Nephron (organoid): ENCODE measurements at regions not wholly inside any gene's neighbourhood (a gene's known extent, or its start where the extent isn't known, plus 50 kb on each side); places are given as distances from the start of the nearest gene placed in this dataset.

Experiments used
- H3K27ac Mint-ChIP-seq, 3 experiments: 2 replicates each; pipeline ENCODE4 v1.8.0; 2020; ENCODE audit warnings: mixed read lengths in 3 of 3, mild to moderate bottlenecking in 2 of 3, moderate library complexity in 1 of 3
- H3K27me3 Mint-ChIP-seq: 2 replicates; pipeline ENCODE4 v1.8.0; 2021; ENCODE audit warnings: low read depth, mild to moderate bottlenecking, moderate library complexity, mixed read lengths
- H3K36me3 Mint-ChIP-seq: 2 replicates; pipeline ENCODE4 v1.8.0; 2020; ENCODE audit warnings: low read depth, mixed read lengths
- H3K4me1 Mint-ChIP-seq: 2 replicates; pipeline ENCODE4 v1.8.0; 2020; ENCODE audit warnings: mixed read lengths
- H3K4me3 Mint-ChIP-seq, 3 experiments: 2 replicates each; pipeline ENCODE4 v1.8.0; 2020; ENCODE audit warnings: mild to moderate bottlenecking in 3 of 3, mixed read lengths in 3 of 3, moderate library complexity in 2 of 3
- H3K9me3 Mint-ChIP-seq: 2 replicates; pipeline ENCODE4 v1.8.0; 2020; ENCODE audit warnings: mixed read lengths
- CTCF ChIP-seq, 3 experiments: fragments of 200-600 bp; sonication (generic); IDR thresholded peaks; one replicate each; pipeline ENCODE4 v1.5.0; 2021; ENCODE audit warnings: antibody characterized with exemption in 3 of 3; ENCODE audit not compliant: unreplicated experiment in 3 of 3

DNA sequence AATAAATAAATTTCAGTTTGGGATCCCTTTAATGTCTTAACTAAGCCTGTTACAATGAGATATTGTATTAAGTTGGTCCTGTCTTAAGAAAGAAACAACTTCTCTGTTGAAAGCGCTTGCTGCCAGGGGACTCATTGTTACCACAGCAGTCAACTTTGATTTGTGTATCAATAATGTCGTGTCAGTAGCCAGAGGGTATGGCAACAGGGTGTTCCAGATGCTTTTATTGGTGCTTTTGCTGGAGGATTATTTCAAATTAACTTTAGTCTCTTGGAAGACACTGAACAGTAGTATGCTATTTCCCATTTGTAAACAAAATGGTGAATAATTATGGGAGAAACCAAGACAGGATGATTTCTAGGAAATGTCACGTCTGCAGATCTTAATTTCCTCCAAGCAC lies 91.9 kb upstream of the TSHZ2 start:
- Mint-ChIP-seq H3K27me3 (no peaks in the 10 kb centered on the region), H3K9me3 (peaks cover 8% of the 10 kb centered on the region), H3K36me3 (no peaks in the 10 kb centered on the region), H3K4me1 (no peaks in the 10 kb centered on the region), H3K27ac (no peak overlapping the region), H3K4me3 (no peak overlapping the region)
- no peak for TF ChIP-seq CTCF (IDR thresholded peaks at IDR 0.05; ENCODE audit: unreplicated experiment in 3 of 3)

DNA sequence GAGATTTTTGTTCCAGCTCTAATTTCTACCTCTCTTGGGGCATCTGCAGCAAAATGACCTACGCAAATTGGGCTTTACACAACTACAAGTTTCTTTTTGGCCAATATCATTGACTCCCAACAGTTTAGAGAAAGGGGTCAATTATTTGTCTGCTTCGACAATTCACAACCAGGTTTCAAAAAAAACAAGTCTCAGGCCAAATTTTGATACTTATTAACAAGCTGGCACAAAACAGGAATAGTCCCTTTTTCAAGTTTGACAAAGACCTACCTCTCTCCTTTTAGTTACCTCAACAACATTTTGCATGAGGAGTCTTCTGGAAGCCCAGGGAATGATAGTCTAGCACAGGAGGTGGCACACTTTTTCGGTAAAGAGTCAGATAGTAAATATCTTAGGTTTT lies 97.9 kb upstream of the TSHZ2 start:
- peaks cover 3% of the 10 kb centered on the region for H3K9me3 Mint-ChIP-seq
- no peaks in the 10 kb centered on the region for H3K36me3 Mint-ChIP-seq
- H3K27ac Mint-ChIP-seq: no peak overlapping the region

DNA sequence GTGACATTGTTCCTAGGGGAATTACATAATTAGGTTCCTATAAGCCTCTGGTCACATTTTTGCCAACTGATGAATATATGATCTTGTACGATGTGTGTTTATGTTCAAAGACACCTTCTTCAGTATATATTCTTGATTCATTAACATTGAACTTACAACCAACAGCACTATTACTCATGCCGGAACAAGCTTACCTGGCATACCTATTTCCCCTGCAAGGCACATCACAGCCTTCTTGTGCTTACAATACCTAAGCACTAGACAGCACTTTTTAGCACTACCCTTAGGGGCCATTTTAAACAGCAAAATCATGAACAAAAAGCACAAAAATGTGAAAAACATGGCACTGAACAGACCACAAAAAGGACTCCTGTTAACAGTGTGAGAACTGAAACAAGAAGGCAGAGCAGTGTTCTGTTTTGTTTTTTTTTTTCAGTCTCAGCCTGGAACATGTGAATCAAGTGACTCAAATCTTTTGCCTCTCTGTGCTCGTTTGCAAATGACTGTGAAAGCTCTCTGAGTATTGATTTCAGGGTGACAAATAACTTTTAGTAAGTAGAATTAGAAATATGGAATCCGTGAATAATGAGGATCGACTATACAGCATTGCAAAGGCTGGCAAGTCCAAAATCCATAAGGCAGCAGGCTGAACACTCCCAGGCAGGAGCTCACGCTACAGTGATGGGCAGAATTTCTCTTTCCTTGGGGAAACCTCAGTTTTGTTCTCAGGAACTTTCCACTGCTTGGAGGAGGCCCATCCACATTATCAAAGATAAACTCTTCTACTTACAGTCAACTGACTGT lies 102.3 kb upstream of the TSHZ2 start:
- Mint-ChIP-seq H3K36me3 (no peaks in the 10 kb centered on the region), H3K27me3 (no peaks in the 10 kb centered on the region), H3K9me3 (peaks cover 7% of the 10 kb centered on the region), H3K27ac (no peak overlapping the region), H3K4me3 (no peak overlapping the region), H3K4me1 (peaks cover under 1% of the 10 kb centered on the region)
- no peak for TF ChIP-seq CTCF (IDR thresholded peaks at IDR 0.05; ENCODE audit: unreplicated experiment in 3 of 3)

More for the DNA sequence above, 97.9 kb upstream of the TSHZ2 start:
- no peak overlapping the region for H3K4me3 Mint-ChIP-seq
- H3K27me3 Mint-ChIP-seq: no peaks in the 10 kb centered on the region
- no peak for TF ChIP-seq CTCF (IDR thresholded peaks at IDR 0.05; ENCODE audit: unreplicated experiment in 3 of 3)
- H3K4me1 Mint-ChIP-seq: no peaks in the 10 kb centered on the region

DNA sequence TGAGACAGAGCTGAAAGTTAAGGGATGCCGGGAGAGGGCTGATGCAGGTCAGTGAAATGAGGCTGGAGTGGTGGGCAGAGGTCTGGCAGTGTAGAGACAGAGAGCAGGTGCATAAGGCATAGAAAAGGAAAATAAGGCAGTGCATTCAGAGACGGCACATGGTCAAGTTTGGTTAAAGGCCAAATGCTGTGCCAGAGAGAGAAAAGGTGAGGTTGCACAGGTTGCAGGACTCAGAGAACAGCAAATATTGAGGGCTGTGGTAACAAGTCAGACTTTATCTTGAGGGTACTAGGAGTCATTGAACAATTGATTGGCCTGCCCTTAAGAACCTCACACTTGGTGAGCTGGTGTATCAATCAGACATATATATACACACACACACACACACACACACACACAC lies 102.9 kb upstream of the TSHZ2 start:
- Mint-ChIP-seq H3K27ac (no peak overlapping the region), H3K36me3 (no peaks in the 10 kb centered on the region), H3K4me1 (peaks cover 5% of the 10 kb centered on the region), H3K9me3 (peaks cover 7% of the 10 kb centered on the region), H3K4me3 (no peak overlapping the region), H3K27me3 (no peaks in the 10 kb centered on the region)
- TF ChIP-seq CTCF (IDR thresholded peaks at IDR 0.05; ENCODE audit: unreplicated experiment in 3 of 3): no peak

- H3K27ac Mint-ChIP-seq: peak overlapping the region in 1 of 3 experiments; percentile 25
- TF ChIP-seq CTCF (IDR thresholded peaks at IDR 0.05; ENCODE audit: unreplicated experiment in 3 of 3): no peak
- H3K4me3 Mint-ChIP-seq: no peak overlapping the region
- peaks cover 5% of the 10 kb centered on the region for H3K4me1 Mint-ChIP-seq
- H3K36me3 Mint-ChIP-seq: no peaks in the 10 kb centered on the region
- peaks cover 7% of the 10 kb centered on the region for H3K9me3 Mint-ChIP-seq
- no peaks in the 10 kb centered on the region for H3K27me3 Mint-ChIP-seq
These were observed 104.9 kb upstream of the TSHZ2 start for GRCh38 chr20:52867305-52867704.
